Cardiac fibroblast (primary cell): ENCODE measurements at regions not wholly inside any gene's neighbourhood (a gene's known extent, or its start where the extent isn't known, plus 50 kb on each side); places are given as distances from the start of the nearest gene placed in this dataset.

Source experiments
- DNase-seq, 2 donors: peaks; one replicate each; pipeline versions ENCODE4 v3.0.0 to v3.0.0-alpha.2; 2010; ENCODE audit warnings: low read depth in 2 of 2
- H3K4me3 ChIP-seq, 2 donors: replicated peaks in 1 of 2; 1 replicate in 1 of 2; 2 replicates in 1 of 2; pipeline ENCODE4 v1.5.1; 2011; ENCODE audit warnings: low read depth in 2 of 2, low read length in 2 of 2, mild to moderate bottlenecking in 2 of 2, moderate library complexity in 1 of 2
- TF ChIP-seq, protein P1 (sequence below): IDR thresholded peaks from one replicate; pipeline ENCODE4 v1.5.1; 2011; ENCODE audit warnings: low read depth, mild to moderate bottlenecking, low read length, inconsistent platforms

- DNase-seq: no peak
- TF ChIP-seq, protein P1, sequence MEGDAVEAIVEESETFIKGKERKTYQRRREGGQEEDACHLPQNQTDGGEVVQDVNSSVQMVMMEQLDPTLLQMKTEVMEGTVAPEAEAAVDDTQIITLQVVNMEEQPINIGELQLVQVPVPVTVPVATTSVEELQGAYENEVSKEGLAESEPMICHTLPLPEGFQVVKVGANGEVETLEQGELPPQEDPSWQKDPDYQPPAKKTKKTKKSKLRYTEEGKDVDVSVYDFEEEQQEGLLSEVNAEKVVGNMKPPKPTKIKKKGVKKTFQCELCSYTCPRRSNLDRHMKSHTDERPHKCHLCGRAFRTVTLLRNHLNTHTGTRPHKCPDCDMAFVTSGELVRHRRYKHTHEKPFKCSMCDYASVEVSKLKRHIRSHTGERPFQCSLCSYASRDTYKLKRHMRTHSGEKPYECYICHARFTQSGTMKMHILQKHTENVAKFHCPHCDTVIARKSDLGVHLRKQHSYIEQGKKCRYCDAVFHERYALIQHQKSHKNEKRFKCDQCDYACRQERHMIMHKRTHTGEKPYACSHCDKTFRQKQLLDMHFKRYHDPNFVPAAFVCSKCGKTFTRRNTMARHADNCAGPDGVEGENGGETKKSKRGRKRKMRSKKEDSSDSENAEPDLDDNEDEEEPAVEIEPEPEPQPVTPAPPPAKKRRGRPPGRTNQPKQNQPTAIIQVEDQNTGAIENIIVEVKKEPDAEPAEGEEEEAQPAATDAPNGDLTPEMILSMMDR: no peak
- no peak overlapping the region for H3K4me3 ChIP-seq
Observed at GRCh38 chr6:164924674-164925073, 384.7 kb downstream of the C6orf118 start.

GRCh38 chr6:164917211-164917610, 392.2 kb downstream of the C6orf118 start:
- no peak overlapping the region for H3K4me3 ChIP-seq
- TF ChIP-seq, protein P1: no peak
- DNase-seq: no peak

DNA sequence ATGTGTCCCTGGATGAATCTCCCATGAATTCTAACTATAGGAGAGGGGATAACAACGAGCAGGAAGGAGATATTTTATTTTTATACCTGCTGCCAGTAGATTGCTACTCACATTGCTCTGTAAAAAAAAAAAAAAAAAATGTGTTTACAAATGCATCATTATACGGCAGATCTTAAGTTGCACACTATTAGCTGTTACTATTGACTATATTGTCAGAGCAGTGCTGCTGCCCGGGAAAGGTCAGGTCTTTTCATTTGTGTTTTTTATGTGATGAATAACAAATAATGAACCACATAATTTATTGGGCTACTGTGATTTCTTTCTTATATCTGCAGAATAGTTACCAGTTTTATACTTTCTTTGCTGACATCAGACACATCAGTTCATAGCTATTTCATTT, 393.3 kb downstream of the C6orf118 start:
- DNase-seq: no peak
- TF ChIP-seq, protein P1: no peak
- H3K4me3 ChIP-seq: no peak overlapping the region

DNA sequence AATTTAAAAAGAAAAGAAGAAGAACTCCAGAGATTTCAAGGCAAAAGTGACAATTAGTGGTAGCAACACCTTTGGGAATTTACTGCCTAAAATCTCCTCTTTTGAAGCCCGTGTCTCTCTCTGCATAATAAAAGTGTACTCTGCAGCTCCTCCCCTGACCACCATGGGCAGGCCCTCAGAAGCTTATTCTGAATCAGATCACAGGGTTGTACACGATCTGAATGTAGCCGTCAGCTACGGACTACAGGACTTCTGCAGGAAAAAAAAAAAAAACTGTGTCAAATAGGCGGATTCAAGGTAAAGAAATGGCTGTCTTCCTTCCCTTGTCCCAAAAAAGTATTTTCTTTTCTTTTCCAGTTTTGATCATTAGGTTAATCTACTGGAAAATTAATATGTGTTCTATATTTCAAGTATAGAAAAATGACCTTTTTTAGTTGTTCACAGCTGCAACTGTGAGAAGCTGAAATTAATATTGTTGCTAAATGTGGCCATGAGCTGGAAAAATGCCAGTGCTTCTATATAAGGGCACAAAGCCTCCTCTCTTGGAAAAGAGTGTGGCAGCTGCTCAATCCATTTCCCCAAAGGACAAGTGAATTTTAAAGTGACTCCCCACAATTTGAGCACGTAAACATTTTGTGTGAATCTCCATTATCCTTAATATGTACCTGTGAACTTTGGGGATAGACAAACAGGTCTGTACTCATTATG, 397.4 kb downstream of the C6orf118 start:
- no peak overlapping the region for H3K4me3 ChIP-seq
- TF ChIP-seq, protein P1: no peak
- peak in 1 of 2 donors; percentile 4 for DNase-seq

DNA sequence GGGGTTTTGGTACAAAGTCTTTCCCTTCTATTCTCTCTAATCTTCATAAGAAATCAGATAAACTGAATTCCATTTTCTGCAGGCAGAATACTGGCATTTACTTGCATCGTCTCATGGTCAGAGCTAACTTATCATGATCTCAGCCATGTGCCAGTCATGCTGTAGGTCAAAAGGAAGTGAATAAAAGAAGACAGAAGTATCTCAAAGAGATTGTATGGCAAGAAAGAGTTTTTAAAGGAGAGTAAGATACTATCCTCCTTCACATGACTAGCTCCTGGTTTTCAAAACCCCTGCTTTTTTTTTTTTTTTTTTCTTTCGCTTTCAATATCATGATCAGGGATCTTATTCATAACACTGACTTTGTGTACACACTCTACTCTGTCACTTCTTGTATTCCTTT, 398.3 kb downstream of the C6orf118 start:
- TF ChIP-seq, protein P1: no peak
- H3K4me3 ChIP-seq: no peak overlapping the region
- no peak for DNase-seq

- TF ChIP-seq, protein P1: no peak
- no peak for DNase-seq
- H3K4me3 ChIP-seq: no peak overlapping the region
Observed at GRCh38 chr6:164906766-164907165, 402.6 kb downstream of the C6orf118 start.

GRCh38 chr6:164905311-164905710, 404.1 kb downstream of the C6orf118 start:
- no peak overlapping the region for H3K4me3 ChIP-seq
- DNase-seq: no peak
- TF ChIP-seq, protein P1: no peak
